Endothelial cell of umbilical vein (primary cell): ENCODE measurements at regions not wholly inside any gene's neighbourhood (a gene's known extent, or its start where the extent isn't known, plus 50 kb on each side); places are given as distances from the start of the nearest gene placed in this dataset.
A peak's percentile ranks its signal among the peaks of the same experiment; 100 is the strongest.

Experiments
- BruUV-seq: library from RNA; stranded (reverse); fragments of 400-500 nt; replicated peaks from 2 replicates; lab custom pipeline; 2021; lab: Mats Ljungman, UMichigan
- CTCF ChIA-PET: fragments of 300-600, 350-600 bp; sonication (Branson Sonifier 250); formaldehyde crosslinking; loops from one replicate; lab custom pipeline; 2021; ENCODE audit warnings: antibody characterized with exemption, inconsistent platforms; lab: Charles Lee
- POLR2A ChIA-PET: fragments of 300-600, 350-600 bp; sonication (Branson Sonifier 250); formaldehyde crosslinking; loops from one replicate; lab custom pipeline; 2021; ENCODE audit warnings: antibody characterized with exemption, inconsistent platforms; lab: Charles Lee
- DNase-seq: peaks from one replicate; pipeline ENCODE4 v3.0.0-alpha.2; 2011; ENCODE audit warnings: low read depth, low spot score
- FAIRE-seq: peaks from 2 replicates; lab custom pipeline; 2011; peaks lifted over from hg19 to GRCh38; lab: Jason Lieb, UNC
- H2AFZ ChIP-seq: 2 replicates; pipeline ENCODE4 v1.6.0; 2012; ENCODE audit warnings: low read depth, low read length, control low read depth, inconsistent platforms
- H3K27ac ChIP-seq: 2 replicates; pipeline ENCODE4 v1.5.1; 2011; ENCODE audit warnings: low read depth, mild to moderate bottlenecking, control low read depth, low read length, moderate library complexity; ENCODE audit not compliant: insufficient read depth
- H3K27me3 ChIP-seq, 2 experiments: 2 replicates each; pipeline versions ENCODE4 v1.6.0 to v1.6.1; 2011; ENCODE audit warnings: low read length in 2 of 2, mixed read lengths in 1 of 2; ENCODE audit not compliant: control insufficient read depth in 2 of 2, insufficient read depth in 2 of 2
- H3K36me3 ChIP-seq, 2 experiments: 2 replicates in 1 of 2; 3 replicates in 1 of 2; pipeline ENCODE4 v1.5.1; 2011; ENCODE audit warnings: low read length in 2 of 2, mild to moderate bottlenecking in 1 of 2, moderate library complexity in 1 of 2; ENCODE audit not compliant: control insufficient read depth in 2 of 2, insufficient read depth in 2 of 2; ENCODE audit errors: extremely low read depth in 1 of 2
- H3K4me1 ChIP-seq: 3 replicates; pipeline ENCODE4 v1.5.1; 2011; ENCODE audit warnings: mild to moderate bottlenecking, low read length; ENCODE audit not compliant: control insufficient read depth, insufficient read depth; ENCODE audit errors: extremely low read depth
- H3K4me2 ChIP-seq: 2 replicates; pipeline ENCODE4 v1.6.1; 2011; ENCODE audit warnings: low read length, control low read depth, mixed read lengths; ENCODE audit not compliant: insufficient read depth
- H3K4me3 ChIP-seq, 3 experiments: fragments of 200-600 bp in 1 of 3; sonication (generic), shearing (Covaris generic) in 1 of 3; replicated peaks in 1 of 3; 2 replicates each; pipeline ENCODE4 v1.5.1; 2011 to 2016; ENCODE audit warnings: control low read depth in 3 of 3, low read length in 3 of 3, mild to moderate bottlenecking in 2 of 3, inconsistent platforms in 1 of 3, low read depth in 1 of 3, moderate library complexity in 1 of 3; ENCODE audit not compliant: insufficient read depth in 1 of 3
- H3K79me2 ChIP-seq: 2 replicates; pipeline ENCODE4 v1.6.0; 2012; ENCODE audit warnings: low read length, inconsistent platforms; ENCODE audit not compliant: control insufficient read depth, insufficient read depth
- H3K9ac ChIP-seq: replicated peaks from 2 replicates; pipeline ENCODE3; 2011; ENCODE audit warnings: low read length, control low read depth; ENCODE audit not compliant: insufficient read depth; ENCODE audit errors: extremely low read depth
- H3K9me1 ChIP-seq: replicated peaks from 3 replicates; pipeline ENCODE4 v1.6.0; 2011; ENCODE audit warnings: mild to moderate bottlenecking, low read length; ENCODE audit not compliant: control insufficient read depth, insufficient read depth; ENCODE audit errors: extremely low read depth
- H3K9me3 ChIP-seq: replicated peaks from 2 replicates; pipeline ENCODE4 v1.5.1; 2012; ENCODE audit warnings: low read length, inconsistent platforms; ENCODE audit not compliant: control insufficient read depth, insufficient read depth
- H4K20me1 ChIP-seq: replicated peaks from 2 replicates; pipeline ENCODE3; 2011; ENCODE audit warnings: mild to moderate bottlenecking, low read length; ENCODE audit not compliant: control insufficient read depth, insufficient read depth; ENCODE audit errors: extremely low read depth
- EZH2 ChIP-seq: IDR thresholded peaks from 2 replicates; pipeline ENCODE4 v1.6.1; 2012; ENCODE audit warnings: borderline replicate concordance, low read depth, mild to moderate bottlenecking, moderate library complexity, low read length, inconsistent platforms; ENCODE audit not compliant: severe bottlenecking
- FOS ChIP-seq: IDR thresholded peaks from 2 replicates; pipeline ENCODE4 v1.6.1; 2011; ENCODE audit warnings: mild to moderate bottlenecking, low read length, moderate library complexity, borderline replicate concordance; ENCODE audit not compliant: insufficient read depth
- GATA2 ChIP-seq: IDR thresholded peaks from 2 replicates; pipeline ENCODE4 v1.7.0; 2011; ENCODE audit warnings: low read depth, mild to moderate bottlenecking, moderate library complexity, mixed read lengths, low read length; ENCODE audit not compliant: insufficient read length, insufficient read depth
- JUN ChIP-seq: IDR thresholded peaks from 2 replicates; pipeline ENCODE4 v1.6.1; 2011; ENCODE audit warnings: borderline replicate concordance, low read depth; ENCODE audit not compliant: insufficient read length, insufficient read depth
- MYC ChIP-seq: IDR thresholded peaks from one replicate; pipeline ENCODE4 v1.6.1; 2011; ENCODE audit warnings: mild to moderate bottlenecking, low read depth, low read length
- POLR2A ChIP-seq: IDR thresholded peaks from 2 replicates; pipeline ENCODE4 v1.6.1; 2012; ENCODE audit warnings: low read depth, mild to moderate bottlenecking, control low read depth, low read length
- POLR2AphosphoS5 ChIP-seq: IDR thresholded peaks from 2 replicates; pipeline ENCODE4 v1.6.1; 2012; ENCODE audit warnings: low read depth, mild to moderate bottlenecking, control low read depth, low read length, moderate library complexity; ENCODE audit not compliant: insufficient read depth
- dilution Hi-C: fragments of 300-500 bp; cut with MboI; formaldehyde crosslinking; loops from one replicate; pipeline ENCODE4 v1.15.0; 2019; ENCODE audit warnings: low sequenced_read_pairs; ENCODE audit not compliant: extremely low pct_ligation_motif_present
- intact Hi-C: fragments of 100-400 bp; cut with micrococcal nuclease; formaldehyde crosslinking; loops from one replicate; pipeline ENCODE4 v1.10.0; 2022
- TF ChIP-seq, protein P1 (sequence below), 2 donors: IDR thresholded peaks; 1 replicate in 1 of 2; 2 replicates in 1 of 2; pipeline ENCODE4 v1.5.1; 2011; ENCODE audit warnings: low read length in 2 of 2, mild to moderate bottlenecking in 2 of 2, moderate library complexity in 2 of 2, control low read depth in 1 of 2, inconsistent platforms in 1 of 2, low read depth in 1 of 2; ENCODE audit not compliant: insufficient read depth in 1 of 2; ENCODE audit errors: extremely low read depth in 1 of 2
- TF ChIP-seq, protein P2 (sequence below): IDR thresholded peaks from 2 replicates; pipeline ENCODE4 v1.6.1; 2011; ENCODE audit not compliant: insufficient read depth, insufficient read length

DNA sequence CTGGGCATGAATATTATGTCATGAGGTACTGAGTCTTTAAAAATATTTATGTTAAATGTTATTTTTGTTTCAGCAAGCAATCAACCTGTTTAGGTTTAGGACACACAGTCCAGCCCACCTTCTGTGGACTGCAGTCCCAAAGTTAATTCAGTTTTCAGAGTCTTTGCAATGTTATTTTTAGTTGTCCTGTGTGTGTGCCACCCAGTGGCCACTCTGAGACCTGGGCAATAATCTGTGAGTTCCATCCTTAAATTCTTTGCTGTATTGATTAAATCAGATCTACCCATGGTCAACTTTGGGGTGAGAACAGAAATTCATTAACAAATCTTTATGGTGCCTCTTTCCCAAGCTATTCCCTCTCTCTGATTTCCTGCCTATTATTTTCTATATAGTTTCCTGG lies 415.1 kb downstream of the CCSER2 start:
- no peak overlapping the region for H3K4me3 ChIP-seq
- no peaks in the 10 kb centered on the region for H4K20me1 ChIP-seq
- H3K4me1 ChIP-seq: no peaks in the 10 kb centered on the region
- no peak overlapping the region for H3K4me2 ChIP-seq
- TF ChIP-seq FOS: no peak
- TF ChIP-seq, protein P1, sequence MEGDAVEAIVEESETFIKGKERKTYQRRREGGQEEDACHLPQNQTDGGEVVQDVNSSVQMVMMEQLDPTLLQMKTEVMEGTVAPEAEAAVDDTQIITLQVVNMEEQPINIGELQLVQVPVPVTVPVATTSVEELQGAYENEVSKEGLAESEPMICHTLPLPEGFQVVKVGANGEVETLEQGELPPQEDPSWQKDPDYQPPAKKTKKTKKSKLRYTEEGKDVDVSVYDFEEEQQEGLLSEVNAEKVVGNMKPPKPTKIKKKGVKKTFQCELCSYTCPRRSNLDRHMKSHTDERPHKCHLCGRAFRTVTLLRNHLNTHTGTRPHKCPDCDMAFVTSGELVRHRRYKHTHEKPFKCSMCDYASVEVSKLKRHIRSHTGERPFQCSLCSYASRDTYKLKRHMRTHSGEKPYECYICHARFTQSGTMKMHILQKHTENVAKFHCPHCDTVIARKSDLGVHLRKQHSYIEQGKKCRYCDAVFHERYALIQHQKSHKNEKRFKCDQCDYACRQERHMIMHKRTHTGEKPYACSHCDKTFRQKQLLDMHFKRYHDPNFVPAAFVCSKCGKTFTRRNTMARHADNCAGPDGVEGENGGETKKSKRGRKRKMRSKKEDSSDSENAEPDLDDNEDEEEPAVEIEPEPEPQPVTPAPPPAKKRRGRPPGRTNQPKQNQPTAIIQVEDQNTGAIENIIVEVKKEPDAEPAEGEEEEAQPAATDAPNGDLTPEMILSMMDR (IDR thresholded peaks at IDR 0.05; ENCODE audit: extremely low read depth in 1 of 2, insufficient read depth in 1 of 2, low read depth in 1 of 2, low read length in 2 of 2): peak in 1 of 2 donors; percentile 25
- BruUV-seq: no TSS peak
- dilution Hi-C loops: no loop called here
- H3K36me3 ChIP-seq: no peaks in the 10 kb centered on the region
- no peak overlapping the region for H3K27ac ChIP-seq
- no peaks in the 10 kb centered on the region for H3K27me3 ChIP-seq
- no peak overlapping the region for H2AFZ ChIP-seq
- H3K9me1 ChIP-seq: no peaks in the 10 kb centered on the region
- intact Hi-C loops: no loop called here
- ChIA-PET POLR2A (no interaction called here), CTCF (no interaction called here)
- no peaks in the 10 kb centered on the region for H3K79me2 ChIP-seq
- no peak overlapping the region for H3K9ac ChIP-seq
- FAIRE-seq (no peak), DNase-seq (no peak)
- no peaks in the 10 kb centered on the region for H3K9me3 ChIP-seq

DNA sequence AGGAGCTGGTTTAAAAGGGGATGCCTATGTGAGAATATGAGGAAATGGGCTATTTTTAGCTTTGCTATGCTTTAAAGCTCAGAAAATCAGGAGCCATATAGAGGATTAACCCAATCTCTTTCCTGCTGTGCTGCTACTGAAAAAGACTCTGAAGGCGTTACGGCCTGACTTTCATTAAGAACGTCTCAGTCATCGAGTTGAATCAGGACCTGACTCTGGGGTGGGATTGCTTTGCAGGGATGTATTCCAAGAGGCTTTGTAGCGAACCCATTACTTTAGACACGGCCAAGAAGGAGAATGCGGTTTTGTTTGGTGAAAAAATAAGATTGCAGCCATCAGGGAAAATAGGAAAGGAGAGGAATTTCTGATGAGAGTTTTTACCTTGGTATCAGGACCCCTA lies 426.9 kb downstream of the CCSER2 start:
- Histone ChIP-seq H4K20me1 (no peaks in the 10 kb centered on the region), H2AFZ (no peak overlapping the region), H3K79me2 (no peaks in the 10 kb centered on the region), H3K4me2 (no peak overlapping the region), H3K4me3 (no peak overlapping the region), H3K27me3 (no peaks in the 10 kb centered on the region), H3K36me3 (no peaks in the 10 kb centered on the region), H3K9me1 (no peaks in the 10 kb centered on the region), H3K4me1 (no peaks in the 10 kb centered on the region), H3K9ac (no peak overlapping the region), H3K9me3 (no peaks in the 10 kb centered on the region), H3K27ac (no peak overlapping the region)
- FAIRE-seq: no peak
- dilution Hi-C loops (no loop called here), intact Hi-C loops (no loop called here)
- DNase-seq: no peak
- ChIA-PET POLR2A (no interaction called here), CTCF (no interaction called here)
- BruUV-seq: no TSS peak
- no peak for TF ChIP-seq MYC
- no peak for TF ChIP-seq EZH2
- TF ChIP-seq GATA2: no peak
- TF ChIP-seq JUN: no peak
- TF ChIP-seq FOS: no peak
- TF ChIP-seq, protein P1 (IDR thresholded peaks at IDR 0.05; ENCODE audit: extremely low read depth in 1 of 2, insufficient read depth in 1 of 2, low read depth in 1 of 2, low read length in 2 of 2): no peak
- TF ChIP-seq POLR2A: no peak
- TF ChIP-seq, protein P2, sequence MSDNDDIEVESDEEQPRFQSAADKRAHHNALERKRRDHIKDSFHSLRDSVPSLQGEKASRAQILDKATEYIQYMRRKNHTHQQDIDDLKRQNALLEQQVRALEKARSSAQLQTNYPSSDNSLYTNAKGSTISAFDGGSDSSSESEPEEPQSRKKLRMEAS: no peak
- no peak for TF ChIP-seq POLR2AphosphoS5
